NCI-H1048 (cell line): ENCODE measurements at regions not wholly inside any gene's neighbourhood (a gene's known extent, or its start where the extent isn't known, plus 50 kb on each side); places are given as distances from the start of the nearest gene placed in this dataset.
"Not testable (repeated sequence)": the region's sequence is repeated elsewhere in the genome, so short reads cannot be mapped to it uniquely, and the experiment has no call there.

Experiments
- DNase-seq: peaks from one replicate; lab custom pipeline; 2025; lab: John Stamatoyannopoulos, UW

- DNase-seq = no peak
Observed at GRCh38 chr3:73120710-73121109, 59.3 kb downstream of the EBLN2 start.

- peak; percentile 19 for DNase-seq
Observed at GRCh38 chr3:73121669-73122331, 60.3 kb downstream of the EBLN2 start.

GRCh38 chr3:73134034-73134433, 72.6 kb downstream of the EBLN2 start:
- DNase-seq = no peak

GRCh38 chr3:73136941-73137340, 75.5 kb downstream of the EBLN2 start:
- no peak for DNase-seq

- no peak for DNase-seq
Observed at GRCh38 chr3:73137736-73138403, 76.4 kb downstream of the EBLN2 start.

GRCh38 chr3:73140772-73141442, 79.4 kb downstream of the EBLN2 start:
- DNase-seq = no peak

GRCh38 chr3:73141525-73141924, 80.1 kb downstream of the EBLN2 start:
- no peak for DNase-seq

- no peak for DNase-seq
Observed at GRCh38 chr3:73143401-73143800, 81.9 kb downstream of the EBLN2 start.

GRCh38 chr3:73143821-73144237, 82.4 kb downstream of the EBLN2 start:
- peak; percentile 67 for DNase-seq

- no peak for DNase-seq
Observed at GRCh38 chr3:73144276-73144675, 82.8 kb downstream of the EBLN2 start.

GRCh38 chr3:73144828-73145227, 83.4 kb downstream of the EBLN2 start:
- no peak for DNase-seq

GRCh38 chr3:73147479-73147878, 86.0 kb downstream of the EBLN2 start:
- DNase-seq = not testable (repeated sequence)

GRCh38 chr3:73148206-73148605, 86.7 kb downstream of the EBLN2 start:
- DNase-seq = no peak

GRCh38 chr3:73148682-73149081, 87.2 kb downstream of the EBLN2 start:
- no peak for DNase-seq

- no peak for DNase-seq
Observed at GRCh38 chr3:73150369-73151130, 89.1 kb downstream of the EBLN2 start.

GRCh38 chr3:73152571-73152970, 91.1 kb downstream of the EBLN2 start:
- DNase-seq = not testable (repeated sequence)

GRCh38 chr3:73153057-73153456, 91.6 kb downstream of the EBLN2 start:
- DNase-seq = not testable (repeated sequence)

GRCh38 chr3:73154261-73154660, 92.8 kb downstream of the EBLN2 start:
- DNase-seq = not testable (repeated sequence)

- not testable (repeated sequence) for DNase-seq
Observed at GRCh38 chr3:73155441-73155840, 94.0 kb downstream of the EBLN2 start.

- no peak for DNase-seq
Observed at GRCh38 chr3:73164622-73165021, 103.2 kb downstream of the EBLN2 start.

GRCh38 chr3:73175698-73176097, 114.2 kb downstream of the EBLN2 start:
- no peak for DNase-seq

- no peak for DNase-seq
Observed at GRCh38 chr3:73176941-73177340, 115.5 kb downstream of the EBLN2 start.
